ENCODE measurements at regions not wholly inside any gene's neighbourhood (a gene's known extent, or its start where the extent isn't known, plus 50 kb on each side); places are given as distances from the start of the nearest gene placed in this dataset.

DNA sequence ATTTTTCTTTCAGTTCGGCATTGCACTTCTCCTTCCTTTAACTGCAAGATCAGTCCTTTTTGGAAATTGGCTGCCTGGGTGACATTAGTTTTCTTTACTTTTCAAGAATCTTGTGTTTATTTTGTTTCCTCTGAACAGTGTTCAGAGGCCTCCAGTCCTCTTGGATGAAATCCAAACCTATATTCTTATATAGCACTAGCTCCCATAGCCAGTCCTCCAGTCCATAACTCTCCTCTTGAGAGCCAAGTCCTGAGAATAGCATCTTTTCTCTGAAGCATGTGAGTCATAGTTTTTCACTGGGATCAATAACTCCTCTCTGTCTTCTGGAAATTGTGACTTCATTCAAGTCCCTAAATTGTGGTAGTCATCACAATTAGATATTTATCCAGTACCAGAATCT lies 357.5 kb downstream of the RAPGEF2 start:
- TF ChIP-seq CTCF (IDR thresholded peaks at IDR 0.05; ENCODE audit: low read length), result no peak
- TF ChIP-seq EZH2 (optimal IDR thresholded peaks at IDR 0.05; ENCODE audit: low read depth, low read length), result no peak

Data from MM.1S (cell line).